LHCN-M2 (cell line): ENCODE measurements at regions not wholly inside any gene's neighbourhood (a gene's known extent, or its start where the extent isn't known, plus 50 kb on each side); places are given as distances from the start of the nearest gene placed in this dataset.
"Not testable (repeated sequence)": the region's sequence is repeated elsewhere in the genome, so short reads cannot be mapped to it uniquely, and the experiment has no call there.

Experiments used
- DNase-seq: peaks from one replicate; pipeline ENCODE4 v3.0.0-alpha.2; 2012; ENCODE audit warnings: low read depth

GRCh38 chr4:4032364-4032763, 194.4 kb downstream of the OTOP1 start:
- not testable (repeated sequence) for DNase-seq

GRCh38 chr4:4032801-4033605, 193.7 kb downstream of the OTOP1 start:
- DNase-seq, result peak; percentile 0

- DNase-seq, result not testable (repeated sequence)
Measured at GRCh38 chr4:4037399-4038138, 189.2 kb downstream of the OTOP1 start.

- DNase-seq, result not testable (repeated sequence)
Measured at GRCh38 chr4:4045823-4046222, 180.9 kb downstream of the OTOP1 start.

DNA sequence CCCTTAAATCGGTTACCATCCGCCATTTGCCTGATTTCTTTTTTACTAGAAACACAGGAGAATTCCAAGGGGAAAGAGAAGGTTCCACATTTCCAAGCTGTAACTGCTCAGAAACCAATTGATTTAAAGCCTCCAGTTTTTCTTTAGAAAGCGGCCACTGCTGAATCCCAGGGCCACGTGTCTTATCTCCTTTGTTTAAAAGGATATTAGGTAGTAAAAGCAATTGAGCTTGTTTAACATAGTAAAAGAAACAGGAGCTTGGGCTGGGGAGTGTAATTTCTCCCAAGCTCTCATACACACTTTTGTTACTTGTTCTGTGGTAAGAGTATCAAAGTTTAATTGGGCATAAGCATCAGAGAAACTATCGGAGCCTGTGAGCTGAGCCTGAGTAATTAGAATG, 180.0 kb downstream of the OTOP1 start:
- not testable (repeated sequence) for DNase-seq

DNA sequence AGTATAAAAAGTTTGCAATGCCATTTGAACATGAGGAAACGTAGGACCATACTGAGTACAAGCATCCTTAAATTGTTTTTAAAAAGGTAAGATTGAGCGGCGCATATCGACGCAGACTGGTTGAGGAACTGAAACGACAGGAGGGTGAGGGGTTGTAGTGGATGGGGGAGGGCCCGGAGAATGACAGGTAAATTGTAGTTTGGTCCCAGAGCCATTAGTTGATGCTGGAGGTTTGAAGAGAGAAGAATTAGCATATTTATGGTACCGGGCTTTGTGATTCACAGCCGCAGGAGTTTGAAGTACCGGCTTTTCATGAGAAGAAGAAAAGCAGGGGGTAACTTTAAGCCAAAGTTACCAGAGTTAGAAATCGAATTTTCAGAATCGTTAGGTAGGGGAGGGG, 179.5 kb downstream of the OTOP1 start:
- not testable (repeated sequence) for DNase-seq

- DNase-seq, result not testable (repeated sequence)
Measured at GRCh38 chr4:4048227-4048626, 178.5 kb downstream of the OTOP1 start.

- not testable (repeated sequence) for DNase-seq
Measured at GRCh38 chr4:4050781-4051180, 175.9 kb downstream of the OTOP1 start.

GRCh38 chr4:4052933-4053332, 173.8 kb downstream of the OTOP1 start:
- DNase-seq, result peak; percentile 14

DNA sequence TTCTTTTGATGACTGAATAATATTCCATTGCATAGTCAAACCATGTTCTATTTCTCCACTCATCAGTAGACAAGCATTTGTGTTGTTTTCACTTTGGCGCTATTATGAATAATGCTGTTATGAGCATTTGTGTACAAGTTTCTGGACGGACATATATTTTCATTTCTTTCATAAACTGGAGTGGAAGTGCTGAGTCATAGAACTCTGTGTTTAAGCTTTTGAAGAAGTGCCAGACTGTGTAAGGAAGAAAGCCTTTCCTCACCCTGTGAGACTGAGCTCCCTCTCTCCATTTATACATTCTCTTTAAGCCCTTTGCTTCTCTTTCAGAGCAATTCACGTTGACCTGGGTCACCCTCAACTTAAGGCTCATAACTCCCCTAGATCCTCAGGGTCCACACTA, 169.5 kb downstream of the OTOP1 start:
- DNase-seq, result peak; percentile 0

DNA sequence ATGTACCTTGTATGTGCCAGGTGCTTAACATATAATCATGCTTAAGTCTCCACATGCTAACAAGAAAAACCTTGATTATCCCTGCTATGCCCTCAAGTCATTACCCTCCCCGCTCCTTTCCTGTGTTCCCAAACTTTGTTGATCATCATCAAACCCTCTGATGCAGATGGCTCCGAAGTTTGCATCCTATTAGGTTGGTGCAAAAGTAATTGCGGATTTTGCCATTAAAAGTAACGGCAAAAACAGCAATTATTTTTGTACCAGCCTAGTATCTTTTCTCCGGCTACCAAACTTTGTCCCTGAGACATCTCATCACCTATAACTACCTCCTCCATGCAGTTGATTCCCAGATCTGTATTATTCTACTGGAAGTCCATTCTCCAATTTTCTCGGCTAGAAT, 142.6 kb downstream of the OTOP1 start:
- not testable (repeated sequence) for DNase-seq

- DNase-seq, result peak; percentile 4
Measured at GRCh38 chr4:4089716-4090419, 136.9 kb downstream of the OTOP1 start.

DNA sequence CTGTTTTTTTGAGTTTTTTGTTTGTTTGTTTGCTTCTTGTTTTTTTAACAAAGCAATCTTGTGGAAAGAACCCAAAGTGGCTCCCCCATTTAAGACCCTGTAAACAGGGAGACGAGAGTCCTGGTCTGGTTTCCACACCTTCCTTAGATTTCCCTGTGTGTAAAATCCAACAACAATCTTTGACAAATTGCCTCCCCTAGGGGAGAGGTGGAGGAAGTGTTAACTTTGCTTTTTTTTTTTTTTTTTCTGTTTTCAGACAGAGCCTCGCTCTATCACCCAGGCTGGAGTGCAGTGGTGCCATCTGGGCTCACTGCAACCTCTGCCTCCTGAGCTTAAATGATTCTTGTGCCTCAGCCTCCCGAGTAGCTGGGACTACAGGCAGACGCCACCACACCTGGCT, 136.0 kb downstream of the OTOP1 start:
- not testable (repeated sequence) for DNase-seq

DNA sequence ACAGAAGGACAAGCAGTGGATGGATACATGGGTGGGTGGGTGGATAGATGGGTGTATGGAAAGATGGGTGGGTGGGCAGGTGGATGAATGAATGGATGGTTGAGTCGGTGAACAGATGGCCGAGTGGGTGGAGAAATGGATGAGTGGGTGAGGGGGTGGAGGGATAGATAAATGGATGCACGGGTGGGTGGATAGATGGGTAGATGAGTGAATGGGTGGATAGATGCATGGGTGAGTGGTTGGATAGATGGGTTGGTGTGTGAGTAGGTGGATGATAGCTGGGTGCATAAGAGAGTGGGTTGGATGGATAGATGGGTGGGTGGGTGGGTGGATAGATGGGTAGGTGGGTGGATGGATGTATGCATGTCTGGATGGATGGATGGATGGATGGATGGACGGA, 134.6 kb downstream of the OTOP1 start:
- not testable (repeated sequence) for DNase-seq

- not testable (repeated sequence) for DNase-seq
Measured at GRCh38 chr4:4099610-4100009, 127.1 kb downstream of the OTOP1 start.

DNA sequence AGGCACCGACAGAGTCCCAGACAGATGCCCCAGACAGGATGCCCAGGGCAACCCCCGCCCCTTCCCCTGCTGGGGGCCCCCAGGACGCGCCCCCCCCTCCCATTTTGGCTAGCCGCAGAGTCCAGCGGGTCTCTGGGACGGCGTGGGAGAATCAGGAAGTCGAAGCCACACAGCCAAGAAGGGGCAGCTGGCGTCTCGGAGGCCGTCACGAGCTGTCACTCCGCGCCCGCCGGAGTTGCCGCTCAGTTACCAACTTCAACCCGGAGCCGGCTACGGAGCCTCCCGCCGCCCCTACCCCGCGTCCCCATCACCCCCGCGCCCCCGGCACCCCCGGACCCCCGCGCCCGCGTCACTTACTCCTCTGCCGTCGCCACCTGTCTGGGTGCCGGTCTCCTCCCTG, 119.8 kb downstream of the OTOP1 start:
- not testable (repeated sequence) for DNase-seq

GRCh38 chr4:4107411-4108107, 119.2 kb downstream of the OTOP1 start:
- DNase-seq, result peak; percentile 3

- DNase-seq, result not testable (repeated sequence)
Measured at GRCh38 chr4:4115381-4115780, 111.3 kb downstream of the OTOP1 start.

GRCh38 chr4:4116901-4117300, 109.8 kb downstream of the OTOP1 start:
- peak; percentile 1 for DNase-seq

DNA sequence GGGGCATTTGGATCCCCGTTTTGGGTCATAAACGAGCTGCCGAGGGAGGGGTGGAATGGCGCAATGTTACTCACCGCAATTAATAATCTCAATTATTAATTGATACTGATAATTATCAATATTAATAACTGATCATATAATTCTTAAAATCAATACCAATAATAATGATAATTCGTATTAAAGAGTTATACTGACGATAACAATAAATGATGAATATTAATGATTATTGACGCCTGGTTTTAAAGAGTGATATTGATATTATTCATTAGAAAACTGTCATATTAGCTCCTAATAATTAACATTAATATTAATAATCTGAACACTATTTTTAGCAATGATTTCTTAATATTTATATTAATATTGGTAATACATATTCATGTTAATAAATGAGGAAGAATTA, 92.4 kb downstream of the OTOP1 start:
- not testable (repeated sequence) for DNase-seq

DNA sequence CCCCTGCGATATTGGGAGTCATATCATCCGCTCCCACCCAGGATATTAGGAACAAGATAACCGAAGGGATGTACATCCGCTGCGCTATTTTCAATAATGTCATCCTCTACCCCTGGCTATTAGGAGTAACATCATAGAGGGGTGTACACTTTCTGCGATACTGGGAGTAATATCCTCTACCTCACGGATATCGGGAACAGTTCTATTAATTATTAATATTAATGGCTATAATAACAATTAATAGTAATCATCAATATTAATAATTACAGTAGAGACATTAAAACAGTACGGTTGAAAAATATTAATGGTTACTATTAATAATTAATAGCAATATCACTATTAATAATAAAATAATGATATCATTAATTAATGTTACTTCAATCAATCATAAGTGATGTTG, 90.1 kb downstream of the OTOP1 start:
- DNase-seq, result not testable (repeated sequence)
